PC-3 (cell line): ENCODE measurements at regions not wholly inside any gene's neighbourhood (a gene's known extent, or its start where the extent isn't known, plus 50 kb on each side); places are given as distances from the start of the nearest gene placed in this dataset.

Source experiments
- ATAC-seq: fragments of 200-7000 bp; cut with Tn5 transposase; 2 replicates; pipeline ENCODE4 v1.9.1; 2020; ENCODE audit warnings: mild to moderate bottlenecking, moderate library complexity
- BruUV-seq: library from RNA; stranded (reverse); fragments of 400-500 nt; replicated peaks from 2 replicates; lab custom pipeline; 2021; lab: Mats Ljungman, UMichigan
- CTCF ChIA-PET: fragments of 300-600 bp; sonication (Branson Sonifier 250); formaldehyde crosslinking; loops from one replicate; lab custom pipeline; 2022; ENCODE audit warnings: antibody characterized with exemption; lab: Charles Lee
- POLR2A ChIA-PET: fragments of 300-600 bp; sonication (Branson Sonifier 250); formaldehyde crosslinking; loops from one replicate; lab custom pipeline; 2022; ENCODE audit warnings: antibody characterized with exemption; ENCODE audit not compliant: unreplicated experiment; lab: Charles Lee
- DNase-seq: peaks from one replicate; pipeline ENCODE4 v3.0.0-alpha.2; 2015
- H2AFZ ChIP-seq: fragments of 300-600 bp; sonication (generic); 2 replicates; pipeline ENCODE4 v1.6.0; 2016; ENCODE audit warnings: antibody characterized with exemption, low read length
- H3F3A ChIP-seq: fragments of 300-600 bp; sonication (generic); one replicate; pipeline ENCODE4 v1.6.0; 2017; ENCODE audit warnings: antibody characterized with exemption, low read length, control low read depth, mild to moderate bottlenecking; ENCODE audit not compliant: unreplicated experiment
- H3K27ac ChIP-seq: fragments of 300-600 bp; sonication (generic); 2 replicates; pipeline ENCODE4 v1.5.1; 2016; ENCODE audit warnings: mild to moderate bottlenecking, low read length
- H3K27me3 ChIP-seq: fragments of 300-600 bp; sonication (generic); 2 replicates; pipeline ENCODE4 v1.6.1; 2016; ENCODE audit warnings: low read length, mixed read lengths
- H3K36me3 ChIP-seq: fragments of 300-600 bp; sonication (generic); 2 replicates; pipeline ENCODE4 v1.6.1; 2016; ENCODE audit warnings: low read depth, mixed run types, low read length, mixed read lengths
- H3K4me1 ChIP-seq: fragments of 300-600 bp; sonication (generic); 2 replicates; pipeline ENCODE4 v1.5.1; 2016; ENCODE audit warnings: low read length; ENCODE audit not compliant: insufficient read depth
- H3K4me2 ChIP-seq: fragments of 300-600 bp; sonication (generic); 2 replicates; pipeline ENCODE4 v1.6.0; 2016; ENCODE audit warnings: low read length
- H3K4me3 ChIP-seq: fragments of 300-600 bp; sonication (generic); 2 replicates; pipeline ENCODE4 v1.5.1; 2016; ENCODE audit warnings: mild to moderate bottlenecking, low read length, mixed read lengths
- H3K79me2 ChIP-seq: fragments of 300-600 bp; sonication (generic); 2 replicates; pipeline ENCODE4 v1.6.1; 2017; ENCODE audit warnings: low read length, mixed read lengths
- H3K9ac ChIP-seq: fragments of 300-600 bp; sonication (generic); 2 replicates; pipeline ENCODE4 v1.6.0; 2016; ENCODE audit warnings: mild to moderate bottlenecking, low read length
- H3K9me2 ChIP-seq: fragments of 300-600 bp; sonication (generic); replicated peaks from 2 replicates; pipeline ENCODE4 v1.6.1; 2016; ENCODE audit warnings: mixed run types, low read length, mixed read lengths
- H3K9me3 ChIP-seq: fragments of 300-600 bp; sonication (generic); 2 replicates; pipeline ENCODE4 v1.6.1; 2016; ENCODE audit warnings: low read length, mixed read lengths
- H4K20me1 ChIP-seq: fragments of 300-600 bp; sonication (generic); 2 replicates; pipeline ENCODE4 v1.6.1; 2016; ENCODE audit warnings: low read length, mixed read lengths
- CTCF ChIP-seq: fragments of 300-600 bp; sonication (generic); conservative IDR thresholded peaks from 2 replicates; pipeline ENCODE4 v1.5.1; 2017; ENCODE audit warnings: antibody characterized with exemption, low read depth, mild to moderate bottlenecking, low read length
- EZH2 ChIP-seq: fragments of 300-600 bp; sonication (generic); IDR thresholded peaks from one replicate; pipeline ENCODE4 v1.6.1; 2017; ENCODE audit warnings: antibody characterized with exemption, mild to moderate bottlenecking, low read length; ENCODE audit not compliant: unreplicated experiment
- EZH2phosphoT487 ChIP-seq: fragments of 300-600 bp; sonication (generic); IDR thresholded peaks from 2 replicates; pipeline ENCODE4 v1.6.1; 2018; ENCODE audit warnings: mild to moderate bottlenecking, antibody characterized with exemption, low read length, borderline replicate concordance
- intact Hi-C: fragments of 100-400 bp; cut with micrococcal nuclease; formaldehyde crosslinking; loops from 2 replicates; pipeline ENCODE4 v1.9.0; 2023

- H3K9ac ChIP-seq, result peak overlapping the region; percentile 14; the same call in 1 of the 2 replicates
- no peak overlapping the region for H3K4me3 ChIP-seq
- H3K27me3 ChIP-seq, result no peaks in the 10 kb centered on the region
- peak overlapping the region; percentile 31; the same call in 1 of the 2 replicates for H2AFZ ChIP-seq
- BruUV-seq, result no TSS peak
- peak overlapping the region; percentile 53 for H3K27ac ChIP-seq
- H4K20me1 ChIP-seq, result no peaks in the 10 kb centered on the region
- CTCF ChIA-PET, result no interaction called here
- peaks cover 11% of the 10 kb centered on the region for H3F3A ChIP-seq
- H3K36me3 ChIP-seq, result no peaks in the 10 kb centered on the region
- DNase-seq, result no peak
- no peaks in the 10 kb centered on the region for H3K9me3 ChIP-seq
- no peaks in the 10 kb centered on the region for H3K79me2 ChIP-seq
- TF ChIP-seq EZH2phosphoT487, result no peak
- no peak for TF ChIP-seq EZH2
- TF ChIP-seq CTCF, result no peak
- ATAC-seq, result no peak
- H3K9me2 ChIP-seq, result no peaks in the 10 kb centered on the region
- H3K4me2 ChIP-seq, result 0 out of 2 replicates have a peak overlapping the region, but pooled peaks have one; percentile 4
- intact Hi-C loops, result no loop called here
- POLR2A ChIA-PET, result interaction anchor here (0.7 kb wide), 1 partner anchor 64 kb away, joined by 7 read pairs; no protein-coding TSS in a partner anchor
- H3K4me1 ChIP-seq, result peaks cover 39% of the 10 kb centered on the region
These were observed 208.2 kb upstream of the ZNF217 start for GRCh38 chr20:53801609-53802370.

GRCh38 chr20:53800883-53801604 lies 207.4 kb upstream of the ZNF217 start:
- Histone ChIP-seq H2AFZ (peak overlapping the region; percentile 31; the same call in 1 of the 2 replicates), H3K27ac (peak overlapping the region; percentile 53), H3K9me3 (no peaks in the 10 kb centered on the region), H3K9me2 (no peaks in the 10 kb centered on the region), H3K4me3 (no peak overlapping the region), H3F3A (peaks cover 11% of the 10 kb centered on the region), H3K27me3 (no peaks in the 10 kb centered on the region), H3K9ac (peak overlapping the region; percentile 14), H3K36me3 (no peaks in the 10 kb centered on the region), H4K20me1 (no peaks in the 10 kb centered on the region), H3K4me2 (0 out of 2 replicates have a peak overlapping the region, but pooled peaks have one; percentile 4), H3K4me1 (peaks cover 33% of the 10 kb centered on the region), H3K79me2 (no peaks in the 10 kb centered on the region)
- TF ChIP-seq EZH2phosphoT487 (no peak), EZH2 (no peak), CTCF (no peak)
- DNase-seq, result peak; percentile 59
- ATAC-seq, result peak; percentile 5; the same call in 1 of the 2 replicates
- POLR2A ChIA-PET, result interaction anchor here (0.7 kb wide), 1 partner anchor 65 kb away, joined by 7 read pairs; no protein-coding TSS in a partner anchor
- BruUV-seq, result no TSS peak
- CTCF ChIA-PET, result no interaction called here
- intact Hi-C loops, result no loop called here
